K562 (cell line): ENCODE measurements at regions not wholly inside any gene's neighbourhood (a gene's known extent, or its start where the extent isn't known, plus 50 kb on each side); places are given as distances from the start of the nearest gene placed in this dataset.

Source experiments
- ATAC-seq: fragments of 200-7000 bp; cut with Tn5 transposase; 3 replicates; pipeline ENCODE4 v1.9.1; 2020; ENCODE audit warnings: moderate library complexity
- BruUV-seq: library from RNA; stranded (reverse); fragments of 400-500 nt; replicated peaks from 2 replicates; lab custom pipeline; 2021; lab: Mats Ljungman, UMichigan
- CTCF ChIA-PET: fragments of 300-600 bp; formaldehyde crosslinking; extraction: SDS; loops from one replicate; lab custom pipeline; 2021; ENCODE audit warnings: low intra/inter-chr PET ratio; lab: Yijun Ruan, JAX
- POLR2A ChIA-PET: fragments of 300-600, 350-650 bp; sonication (Branson Sonifier 250); formaldehyde crosslinking; extraction: SDS; loops from one replicate; lab custom pipeline; 2021; ENCODE audit warnings: antibody characterized with exemption, inconsistent platforms; lab: Yijun Ruan, JAX
- DNase-seq, 4 experiments: peaks; one replicate each; pipeline versions ENCODE4 v3.0.0 to v3.0.0-alpha.2; 2011 to 2018; ENCODE audit warnings: low spot score in 3 of 4, mixed read lengths in 3 of 4; ENCODE audit errors: extremely low read depth in 1 of 4
- FAIRE-seq: peaks from 2 replicates; lab custom pipeline; 2011; peaks lifted over from hg19 to GRCh38; lab: Jason Lieb, UNC
- H2AFZ ChIP-seq: 2 replicates; pipeline ENCODE4 v1.6.0; 2011; ENCODE audit warnings: low read depth, low read length, control low read depth, inconsistent platforms
- H3K27ac ChIP-seq: fragments of 200-600 bp; 3 replicates; pipeline ENCODE4 v1.8.0; 2011; ENCODE audit warnings: low read depth, mild to moderate bottlenecking, control low read depth, inconsistent platforms, low read length, moderate library complexity, mixed read lengths; ENCODE audit errors: extremely low read depth
- H3K27me3 ChIP-seq, 2 experiments: fragments of 300-600 bp in 1 of 2; 2 replicates in 1 of 2; 3 replicates in 1 of 2; pipeline versions ENCODE4 v1.6.0 to v1.8.0; 2011; ENCODE audit warnings: inconsistent platforms in 2 of 2, low read length in 2 of 2, mild to moderate bottlenecking in 1 of 2, mixed read lengths in 1 of 2, moderate library complexity in 1 of 2; ENCODE audit not compliant: control insufficient read depth in 2 of 2, insufficient read depth in 2 of 2
- H3K36me3 ChIP-seq: fragments of 300-600 bp; 3 replicates; pipeline ENCODE4 v1.8.0; 2011; ENCODE audit warnings: mild to moderate bottlenecking, low read length, inconsistent platforms; ENCODE audit not compliant: control insufficient read depth, insufficient read depth
- H3K4me1 ChIP-seq, 2 experiments: fragments of 200-600 bp in 1 of 2; replicated peaks in 1 of 2; 2 replicates in 1 of 2; 3 replicates in 1 of 2; pipeline versions ENCODE4 v1.5.1 to v1.8.0; 2011; ENCODE audit warnings: inconsistent platforms in 2 of 2, low read length in 2 of 2, mild to moderate bottlenecking in 1 of 2, mixed read lengths in 1 of 2, moderate library complexity in 1 of 2; ENCODE audit not compliant: control insufficient read depth in 2 of 2, insufficient read depth in 2 of 2
- H3K4me2 ChIP-seq: 2 replicates; pipeline ENCODE4 v1.6.1; 2011; ENCODE audit warnings: low read length, control low read depth, inconsistent platforms, mixed read lengths; ENCODE audit not compliant: insufficient read depth
- H3K4me3 ChIP-seq: fragments of 200-600 bp; sonication (generic), shearing (Covaris generic); 2 replicates; pipeline ENCODE4 v1.5.1; 2016; ENCODE audit warnings: control low read depth, inconsistent platforms
- H3K79me2 ChIP-seq: fragments of 200-600 bp; 3 replicates; pipeline ENCODE4 v1.8.0; 2011; ENCODE audit warnings: low read length, inconsistent platforms; ENCODE audit not compliant: control insufficient read depth, insufficient read depth
- H3K9ac ChIP-seq, 2 experiments: 2 replicates each; pipeline versions ENCODE4 v1.6.0 to v1.6.1; 2011; ENCODE audit warnings: low read depth in 2 of 2, low read length in 2 of 2, control low read depth in 1 of 2, inconsistent platforms in 1 of 2, mild to moderate bottlenecking in 1 of 2, mixed read lengths in 1 of 2; ENCODE audit not compliant: insufficient read depth in 1 of 2
- H3K9me1 ChIP-seq: one replicate; pipeline ENCODE4 v1.6.0; 2011; ENCODE audit warnings: inconsistent platforms, mild to moderate bottlenecking, low read length, moderate library complexity; ENCODE audit not compliant: control insufficient read depth, insufficient read depth
- H3K9me3 ChIP-seq: replicated peaks from 2 replicates; pipeline ENCODE4 v1.5.1; 2011; ENCODE audit warnings: low read depth, low read length, inconsistent platforms; ENCODE audit not compliant: control insufficient read depth, insufficient read depth
- H4K20me1 ChIP-seq: replicated peaks from 2 replicates; pipeline ENCODE4 v1.6.1; 2011; ENCODE audit warnings: low read length, inconsistent platforms, mixed read lengths; ENCODE audit not compliant: control insufficient read depth, insufficient read depth
- FOXA3 ChIP-seq, 2 experiments: fragments of 450-650 bp in 1 of 2; sonication (generic) in 1 of 2; formaldehyde crosslinking; IDR thresholded peaks in 1 of 2; conservative IDR thresholded peaks in 1 of 2; 2 replicates each; pipeline versions ENCODE4 v1.4.0 to v1.8.0; 2020 to 2022; ENCODE audit warnings: mild to moderate bottlenecking in 2 of 2, missing genetic modification reagents in 1 of 2
- FOXJ2 ChIP-seq: fragments of 200-800 bp; sonication (Bioruptor generic); IDR thresholded peaks from 2 replicates; pipeline ENCODE4 v1.6.1; 2016; ENCODE audit warnings: missing genetic modification characterization, missing compliant biosample characterization
- FOXP1 ChIP-seq: sonication (generic); formaldehyde crosslinking; IDR thresholded peaks from 2 replicates; pipeline ENCODE4 v1.8.0; 2022; ENCODE audit warnings: mild to moderate bottlenecking, missing genetic modification reagents
- HCFC1 ChIP-seq: IDR thresholded peaks from 2 replicates; pipeline ENCODE4 v1.6.1; 2012; ENCODE audit warnings: low read depth, low read length, improper control_type of control experiment
- HDAC2 ChIP-seq: fragments of 450-650 bp; IDR thresholded peaks from 2 replicates; pipeline ENCODE4 v1.6.1; 2016; ENCODE audit warnings: mild to moderate bottlenecking
- HNRNPH1 ChIP-seq: fragments of 200-400 bp; formaldehyde crosslinking; optimal IDR thresholded peaks from 2 replicates; pipeline ENCODE3; 2017; ENCODE audit warnings: low read depth, mild to moderate bottlenecking, low read length, moderate library complexity
- JUN ChIP-seq, 2 experiments: sonication (generic) in 1 of 2; formaldehyde crosslinking in 1 of 2; IDR thresholded peaks; 2 replicates each; pipeline versions ENCODE4 v1.6.1 to v1.8.0; 2012 to 2022; ENCODE audit warnings: borderline replicate concordance in 2 of 2, mild to moderate bottlenecking in 2 of 2, improper control_type of control experiment in 1 of 2, low read depth in 1 of 2, low read length in 1 of 2, missing genetic modification reagents in 1 of 2
- KLF1 ChIP-seq: fragments of 450-650 bp; IDR thresholded peaks from 2 replicates; pipeline ENCODE4 v1.6.1; 2016; ENCODE audit warnings: missing genetic modification characterization, missing compliant biosample characterization
- MBD2 ChIP-seq: sonication (generic); IDR thresholded peaks from 2 replicates; pipeline ENCODE4 v1.6.1; 2016; ENCODE audit warnings: low read depth, borderline replicate concordance
- MYBL2 ChIP-seq, 2 experiments: fragments of 450-650 bp in 1 of 2; sonication (generic) in 1 of 2; formaldehyde crosslinking in 1 of 2; IDR thresholded peaks; 2 replicates each; pipeline versions ENCODE4 v1.6.1 to v1.8.1; 2017 to 2022; ENCODE audit warnings: borderline replicate concordance in 1 of 2, inconsistent platforms in 1 of 2, low read depth in 1 of 2, mild to moderate bottlenecking in 1 of 2, missing genetic modification reagents in 1 of 2, moderate library complexity in 1 of 2
- PHB ChIP-seq: fragments of 250-450 bp; sonication (Bioruptor Pico); IDR thresholded peaks from 2 replicates; pipeline ENCODE4 v1.5.0; 2021
- PML ChIP-seq: IDR thresholded peaks from 2 replicates; pipeline ENCODE4 v1.6.1; 2012; ENCODE audit warnings: low read length, inconsistent platforms
- POLR2AphosphoS5 ChIP-seq: IDR thresholded peaks from 2 replicates; pipeline ENCODE4 v1.6.1; 2011; ENCODE audit warnings: mild to moderate bottlenecking, low read depth, low read length, moderate library complexity; ENCODE audit not compliant: control insufficient read depth, insufficient read depth
- RBM17 ChIP-seq: fragments of 200-400 bp; formaldehyde crosslinking; IDR thresholded peaks from 2 replicates; pipeline ENCODE4 v1.6.1; 2017; ENCODE audit warnings: low read depth, mild to moderate bottlenecking, low read length, borderline replicate concordance
- SMAD1 ChIP-seq: fragments of 150-350 bp; IDR thresholded peaks from 2 replicates; pipeline ENCODE4 v1.6.1; 2014; ENCODE audit warnings: low read length, low read depth; ENCODE audit not compliant: partially characterized antibody
- ZNF197 ChIP-seq: fragments of 200-800 bp; sonication (Bioruptor generic); IDR thresholded peaks from 2 replicates; pipeline ENCODE4 v1.6.1; 2016; ENCODE audit warnings: low read depth, missing genetic modification characterization, missing compliant biosample characterization
- ZNF232 ChIP-seq: sonication (generic); formaldehyde crosslinking; IDR thresholded peaks from 2 replicates; pipeline ENCODE4 v1.8.0; 2022; ENCODE audit warnings: mild to moderate bottlenecking, missing genetic modification reagents
- ZNF76 ChIP-seq: fragments of 250-450 bp; sonication (Bioruptor Pico); IDR thresholded peaks from 2 replicates; pipeline ENCODE4 v1.4.0; 2020; ENCODE audit warnings: mild to moderate bottlenecking, moderate library complexity, borderline replicate concordance
- WGBS: fragments of 100-300 bp; shearing (Covaris generic); methylation state at CpG from one replicate; pipeline ENCODE4 v1.1.6; 2016; ENCODE audit warnings: low coverage, mixed read lengths; ENCODE audit not compliant: insufficient coverage; ENCODE audit errors: missing lambda C conversion rate; 5-methylcytosine and 5-hydroxymethylcytosine counted together
- in situ Hi-C: fragments of 300-500 bp; cut with MboI; formaldehyde crosslinking; loops from 4 replicates; pipeline ENCODE4 v1.15.0; 2018; ENCODE audit warnings: inconsistent platforms, mixed read lengths
- intact Hi-C: fragments of 100-400 bp; cut with micrococcal nuclease; formaldehyde crosslinking; loops from 2 replicates; pipeline ENCODE4 v1.14.2; 2022

DNA sequence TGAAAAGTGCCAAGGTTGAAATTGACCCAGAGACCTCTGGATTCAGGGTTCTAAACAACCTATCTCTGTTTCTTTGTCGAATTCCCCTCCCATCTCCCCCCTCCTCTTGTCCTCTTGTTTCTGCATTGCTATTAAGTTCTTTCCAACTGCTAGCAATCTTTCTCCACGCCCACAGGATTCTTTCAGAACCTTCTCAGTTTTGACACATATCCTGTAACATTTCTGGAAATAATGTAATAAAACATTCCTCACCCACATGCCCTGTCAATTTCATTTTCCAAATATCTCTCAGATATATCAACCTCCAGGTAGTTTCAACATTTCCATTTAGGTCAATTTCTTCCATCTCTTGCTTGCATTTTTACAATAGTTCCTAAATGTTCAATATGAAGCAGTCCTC, 1105.9 kb downstream of the ARAP2 start:
- H3K9me1 ChIP-seq = no peaks in the 10 kb centered on the region
- FAIRE-seq (no peak), DNase-seq (no peak), ATAC-seq (no peak)
- no peak overlapping the region for H3K4me3 ChIP-seq
- no peaks in the 10 kb centered on the region for H3K36me3 ChIP-seq
- no TSS peak for BruUV-seq
- in situ Hi-C loops = no loop called here
- intact Hi-C loops = no loop called here
- no peak overlapping the region for H3K27ac ChIP-seq
- H3K4me2 ChIP-seq = no peak overlapping the region
- no peaks in the 10 kb centered on the region for H4K20me1 ChIP-seq
- no peaks in the 10 kb centered on the region for H3K9me3 ChIP-seq
- ChIA-PET POLR2A (no interaction called here), CTCF (no interaction called here)
- TF ChIP-seq MYBL2 (IDR thresholded peaks at IDR 0.05; ENCODE audit: low read depth) = no peak
- no peak for TF ChIP-seq MYBL2 (CRISPR knock-in tag; IDR thresholded peaks at IDR 0.05; ENCODE audit: borderline replicate concordance)
- no peak for TF ChIP-seq FOXA3 (CRISPR knock-in tag; conservative IDR thresholded peaks at IDR 0.05 in 1 of 2, IDR thresholded peaks at IDR 0.05 in 1 of 2)
- no peak for TF ChIP-seq SMAD1
- H3K27me3 ChIP-seq = no peaks in the 10 kb centered on the region
- 0% methylated on average over 2 of the region's 2 CpGs for WGBS
- no peak overlapping the region for H3K9ac ChIP-seq
- no peaks in the 10 kb centered on the region for H3K79me2 ChIP-seq
- H3K4me1 ChIP-seq = no peaks in the 10 kb centered on the region
- no peak overlapping the region for H2AFZ ChIP-seq

DNA sequence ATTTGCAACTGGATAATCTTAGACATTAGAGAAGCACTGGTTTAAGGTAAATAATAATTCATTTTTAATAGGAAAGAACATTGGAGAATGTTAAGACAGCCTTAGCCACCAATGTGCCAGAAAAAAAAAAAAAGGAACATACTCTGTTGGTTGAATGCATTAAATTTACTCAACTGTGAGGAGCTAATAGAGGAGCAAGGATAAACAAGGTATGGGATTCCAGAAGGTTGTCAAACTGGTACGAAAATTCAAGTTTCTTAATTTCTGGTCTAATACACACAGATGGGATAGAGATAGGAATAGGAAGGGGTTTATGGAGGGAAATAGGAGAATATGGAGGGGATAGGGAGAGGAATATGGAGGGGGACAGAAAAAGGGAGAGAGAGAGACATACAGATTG, 1096.6 kb downstream of the ARAP2 start:
- 6% methylated on average over 1 of the region's 1 CpG for WGBS
- Histone ChIP-seq H3K4me2 (no peak overlapping the region), H3K9me3 (no peaks in the 10 kb centered on the region), H2AFZ (no peak overlapping the region), H3K36me3 (no peaks in the 10 kb centered on the region), H3K27me3 (no peaks in the 10 kb centered on the region), H3K79me2 (no peaks in the 10 kb centered on the region), H3K27ac (no peak overlapping the region), H3K4me1 (no peaks in the 10 kb centered on the region), H4K20me1 (no peaks in the 10 kb centered on the region), H3K9ac (no peak overlapping the region), H3K4me3 (no peak overlapping the region), H3K9me1 (no peaks in the 10 kb centered on the region)
- in situ Hi-C loops (no loop called here), intact Hi-C loops (no loop called here)
- ChIA-PET CTCF (no interaction called here), POLR2A (no interaction called here)
- no peak for ATAC-seq
- DNase-seq = no peak
- no peak for FAIRE-seq
- no TSS peak for BruUV-seq
- TF ChIP-seq MBD2 (no peak), FOXJ2 (no peak), ZNF232 (CRISPR knock-in tag) (no peak), RBM17 (no peak), ZNF197 (CRISPR knock-in tag) (no peak), HNRNPH1 (no peak), JUN (IDR thresholded peaks at IDR 0.05; ENCODE audit: borderline replicate concordance, low read depth, low read length) (no peak), JUN (CRISPR knock-in tag; IDR thresholded peaks at IDR 0.05; ENCODE audit: borderline replicate concordance) (no peak), HCFC1 (no peak), HDAC2 (no peak), FOXP1 (CRISPR knock-in tag) (no peak), KLF1 (tag) (no peak), PML (no peak), ZNF76 (no peak), PHB (CRISPR knock-in tag) (no peak), POLR2AphosphoS5 (no peak)
